Activated naive CD8-positive, alpha-beta T cell treated with anti-CD3 and anti-CD28 coated beads for 36 hours (primary cell): ENCODE measurements at regions not wholly inside any gene's neighbourhood (a gene's known extent, or its start where the extent isn't known, plus 50 kb on each side); places are given as distances from the start of the nearest gene placed in this dataset.
"Not testable (repeated sequence)": the region's sequence is repeated elsewhere in the genome, so short reads cannot be mapped to it uniquely, and the experiment has no call there.

ENCODE experiments used
- DNase-seq: peaks from one replicate; pipeline ENCODE4 v3.0.0; 2021
- H3K27ac Mint-ChIP-seq: one replicate; pipeline ENCODE4 v1.8.0; 2022; ENCODE audit warnings: mild to moderate bottlenecking, moderate library complexity, mixed read lengths
- H3K27me3 Mint-ChIP-seq: one replicate; pipeline ENCODE4 v1.8.0; 2022; ENCODE audit warnings: mild to moderate bottlenecking, mixed read lengths
- H3K36me3 Mint-ChIP-seq: one replicate; pipeline ENCODE4 v1.8.0; 2021; ENCODE audit warnings: mild to moderate bottlenecking, mixed read lengths
- H3K4me1 Mint-ChIP-seq: one replicate; pipeline ENCODE4 v1.8.0; 2021; ENCODE audit warnings: mixed read lengths
- H3K4me3 Mint-ChIP-seq: one replicate; pipeline ENCODE4 v1.8.0; 2022; ENCODE audit warnings: mild to moderate bottlenecking, moderate library complexity, mixed read lengths
- H3K9me3 Mint-ChIP-seq: one replicate; pipeline ENCODE4 v1.8.0; 2022; ENCODE audit warnings: mixed read lengths

DNA sequence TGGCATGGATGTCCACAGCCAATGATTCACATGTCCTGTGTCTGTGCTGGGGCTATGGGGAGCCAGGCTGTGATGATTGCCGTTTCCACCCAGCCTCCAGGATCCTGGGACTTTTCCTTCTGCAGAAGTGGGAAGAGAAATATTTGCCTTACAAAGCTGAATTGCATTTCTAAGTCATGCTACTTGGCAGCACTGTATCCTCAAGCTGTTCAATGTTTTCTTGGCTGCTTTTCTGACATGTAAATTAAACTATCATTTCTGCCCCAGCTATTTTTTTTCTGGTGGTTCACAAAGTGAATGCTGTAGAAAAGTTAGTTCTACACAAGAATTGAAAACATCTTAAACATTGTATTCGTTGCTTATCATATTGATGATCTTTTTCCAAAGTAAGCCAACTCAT, 51.9 kb upstream of the TCERG1L start:
- DNase-seq, result no peak
- no peaks in the 10 kb centered on the region for H3K36me3 Mint-ChIP-seq
- H3K9me3 Mint-ChIP-seq, result peaks cover 9% of the 10 kb centered on the region
- H3K27ac Mint-ChIP-seq, result no peak overlapping the region
- no peaks in the 10 kb centered on the region for H3K4me1 Mint-ChIP-seq
- H3K27me3 Mint-ChIP-seq, result peaks cover 3% of the 10 kb centered on the region
- H3K4me3 Mint-ChIP-seq, result no peak overlapping the region

DNA sequence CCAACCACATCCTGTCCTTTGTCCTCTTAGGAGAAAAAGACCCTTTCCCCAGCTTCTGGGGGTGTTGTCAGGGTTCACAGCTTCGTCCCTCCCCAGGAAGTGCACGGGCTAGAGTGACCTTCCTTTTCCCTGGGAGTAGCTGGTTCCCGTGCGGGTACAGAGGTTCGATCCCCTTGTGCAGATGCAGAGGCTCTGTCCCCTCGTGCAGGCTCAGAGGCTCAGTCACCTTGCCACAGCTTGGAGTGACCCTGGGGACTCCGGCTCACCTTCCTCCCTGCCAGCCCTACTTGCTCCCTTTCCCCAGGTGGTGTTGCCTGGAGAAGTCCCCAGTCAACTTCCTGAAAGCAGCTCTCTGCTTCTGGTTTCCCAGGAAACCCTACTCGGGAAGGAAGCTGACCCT, 60.0 kb upstream of the TCERG1L start:
- H3K36me3 Mint-ChIP-seq, result no peaks in the 10 kb centered on the region
- DNase-seq, result no peak
- peaks cover 4% of the 10 kb centered on the region for H3K27me3 Mint-ChIP-seq
- H3K9me3 Mint-ChIP-seq, result peaks cover 15% of the 10 kb centered on the region
- H3K27ac Mint-ChIP-seq, result no peak overlapping the region
- H3K4me3 Mint-ChIP-seq, result no peak overlapping the region
- no peaks in the 10 kb centered on the region for H3K4me1 Mint-ChIP-seq

DNA sequence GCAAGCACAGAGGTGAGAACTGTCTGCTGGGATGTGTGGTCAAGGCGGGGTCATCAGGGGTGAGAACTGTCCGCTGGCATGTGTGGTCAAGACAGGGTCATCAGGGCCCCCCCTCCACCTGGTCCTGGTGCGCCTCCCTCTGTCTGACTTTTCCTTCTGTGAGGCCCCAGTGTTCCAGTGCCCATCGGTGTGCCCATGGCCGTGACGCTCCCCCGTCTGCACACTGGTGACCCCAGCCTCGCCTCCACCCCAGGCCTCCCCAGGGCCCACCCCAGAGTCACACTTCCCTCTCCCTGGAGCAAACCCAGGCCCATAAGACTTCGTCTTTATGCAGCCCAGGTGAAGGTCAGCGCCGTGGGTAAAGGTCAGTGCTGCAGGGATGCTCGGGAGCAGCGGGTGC, 70.1 kb upstream of the TCERG1L start:
- Mint-ChIP-seq H3K27me3 (peaks cover 3% of the 10 kb centered on the region), H3K36me3 (no peaks in the 10 kb centered on the region), H3K27ac (no peak overlapping the region), H3K9me3 (peaks cover 2% of the 10 kb centered on the region), H3K4me1 (no peaks in the 10 kb centered on the region), H3K4me3 (no peak overlapping the region)
- no peak for DNase-seq

DNA sequence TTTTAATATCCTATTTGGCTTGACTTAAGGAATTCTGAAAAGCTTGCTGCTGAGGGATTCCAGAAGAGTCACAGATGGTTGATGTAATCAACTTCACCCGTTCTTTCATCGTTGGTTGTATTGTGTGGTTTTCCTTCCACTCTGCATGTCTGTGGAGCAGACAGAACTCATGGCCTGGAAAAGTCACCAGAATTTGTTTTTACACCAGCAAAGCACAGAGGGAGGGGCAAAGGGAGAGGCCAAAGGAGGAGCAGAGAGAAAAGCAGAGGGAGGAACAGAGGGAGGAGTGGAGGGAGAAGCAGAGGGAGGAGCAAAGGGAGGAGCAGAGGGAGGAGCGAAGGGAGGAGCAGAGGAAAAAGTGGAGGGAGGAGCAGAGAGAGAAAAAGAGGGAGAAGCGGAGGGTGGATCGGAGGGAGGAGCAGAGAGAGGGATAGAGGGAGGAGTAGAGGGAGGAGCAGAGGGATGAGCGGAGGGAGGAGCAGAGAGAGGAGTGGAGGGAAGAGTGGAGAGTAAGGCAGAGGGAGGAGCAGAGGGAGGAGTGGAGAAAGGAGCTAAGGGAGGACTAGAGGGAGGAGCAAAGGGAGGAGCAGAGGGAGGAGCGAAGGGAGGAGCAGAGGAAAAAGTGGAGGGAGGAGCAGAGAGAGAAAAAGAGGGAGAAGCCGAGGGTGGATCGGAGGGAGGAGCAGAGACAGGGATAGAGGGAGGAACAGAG, 73.8 kb upstream of the TCERG1L start:
- not testable (repeated sequence) for H3K27ac Mint-ChIP-seq, H3K9me3 Mint-ChIP-seq, DNase-seq, H3K36me3 Mint-ChIP-seq, H3K4me1 Mint-ChIP-seq, H3K27me3 Mint-ChIP-seq, H3K4me3 Mint-ChIP-seq

DNA sequence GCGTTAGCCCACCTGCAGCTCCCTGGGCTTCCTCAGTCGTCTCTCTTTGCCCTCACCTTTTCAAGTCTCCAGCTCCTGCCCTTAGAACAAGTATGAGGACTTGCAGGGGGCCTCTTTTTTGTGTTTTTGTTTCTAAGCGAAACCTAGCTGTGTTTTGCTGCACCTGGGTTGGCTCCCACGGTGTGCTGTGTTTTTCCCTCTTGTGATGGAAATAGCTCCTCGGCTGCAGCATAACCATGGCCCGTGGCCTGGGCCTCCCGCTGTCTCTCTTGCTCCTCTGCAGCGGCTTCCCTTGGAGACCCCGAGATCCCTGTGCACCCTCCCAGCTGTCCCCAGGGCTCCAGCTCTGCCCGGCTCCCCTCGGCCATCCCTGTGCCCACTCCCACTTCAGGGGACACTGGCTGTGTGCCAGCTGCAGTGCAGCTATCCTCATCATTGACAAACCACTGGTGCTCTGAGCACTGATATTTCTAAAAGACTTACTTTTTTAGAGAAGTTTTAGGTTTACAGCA, 75.6 kb upstream of the TCERG1L start:
- peaks cover 2% of the 10 kb centered on the region for H3K9me3 Mint-ChIP-seq
- H3K36me3 Mint-ChIP-seq, result no peaks in the 10 kb centered on the region
- no peaks in the 10 kb centered on the region for H3K4me1 Mint-ChIP-seq

DNA sequence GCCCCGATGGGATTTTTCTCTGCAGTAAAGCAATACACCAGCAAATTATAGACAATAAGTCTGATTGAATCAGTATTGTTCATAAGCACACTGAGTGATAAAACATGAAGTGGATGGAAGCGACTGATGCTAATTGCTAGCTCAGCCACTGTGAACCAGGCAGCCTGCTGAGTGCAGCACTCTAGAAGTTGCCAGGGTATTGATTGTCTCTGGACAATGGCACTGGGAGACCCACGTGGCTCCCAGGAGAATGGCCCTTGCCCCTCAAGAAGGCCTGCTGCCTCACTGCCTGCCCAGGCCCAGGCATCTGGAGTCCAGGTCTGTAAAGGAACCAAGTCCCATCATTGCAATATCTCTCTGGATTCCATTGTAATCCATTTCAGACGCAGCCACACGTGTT, 80.4 kb upstream of the TCERG1L start:
- no peak overlapping the region for H3K4me3 Mint-ChIP-seq
- H3K9me3 Mint-ChIP-seq, result no peaks in the 10 kb centered on the region
- H3K27me3 Mint-ChIP-seq, result peaks cover 3% of the 10 kb centered on the region
- no peak for DNase-seq
- H3K27ac Mint-ChIP-seq, result no peak overlapping the region
- H3K36me3 Mint-ChIP-seq, result no peaks in the 10 kb centered on the region
- no peaks in the 10 kb centered on the region for H3K4me1 Mint-ChIP-seq

More for the DNA sequence above, 75.6 kb upstream of the TCERG1L start:
- H3K27me3 Mint-ChIP-seq, result peaks cover 3% of the 10 kb centered on the region
- DNase-seq, result no peak
- no peak overlapping the region for H3K4me3 Mint-ChIP-seq
- H3K27ac Mint-ChIP-seq, result no peak overlapping the region

DNA sequence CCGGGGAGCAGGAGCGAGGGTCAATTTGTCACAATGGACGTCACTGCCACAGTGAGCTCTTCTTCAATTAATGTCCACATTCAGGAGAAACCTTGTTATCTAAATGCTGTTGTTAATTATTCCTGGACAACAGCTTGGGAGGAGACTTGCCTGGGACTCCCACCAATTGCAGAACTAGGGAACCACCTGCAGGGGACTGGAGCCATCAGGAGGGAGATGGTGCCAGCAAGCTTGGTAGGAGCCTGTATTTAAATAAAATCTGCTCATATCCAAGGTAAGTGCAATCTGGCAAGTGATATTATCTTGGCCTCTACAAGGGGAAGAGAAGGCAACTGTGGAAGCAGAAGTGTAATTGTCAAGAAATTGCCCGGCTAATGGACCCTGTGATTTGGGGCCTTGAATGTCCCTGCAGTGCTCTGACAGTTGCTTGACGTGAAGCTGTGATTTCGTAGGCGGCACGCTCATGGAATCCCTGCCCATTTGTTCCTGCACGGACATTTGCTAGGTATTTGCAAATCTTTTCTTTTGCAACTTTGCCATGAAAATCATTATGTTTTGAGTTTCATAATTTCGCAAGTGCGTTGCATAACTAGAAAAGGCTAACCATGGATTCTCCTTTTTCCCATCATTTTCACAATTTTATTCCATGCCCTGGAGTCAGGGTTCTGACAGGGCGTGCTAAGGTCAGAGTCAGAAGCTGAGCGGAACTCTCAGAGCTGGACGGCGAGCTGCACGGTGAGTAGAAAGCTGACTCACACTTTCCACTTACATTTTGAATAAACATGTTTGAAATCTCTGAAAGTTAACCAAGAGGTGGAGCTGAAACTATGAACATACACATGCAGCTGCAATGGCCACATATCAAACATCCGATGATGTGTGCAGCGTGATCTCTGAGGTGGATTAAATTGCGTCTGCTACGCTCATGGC, 84.9 kb upstream of the TCERG1L start:
- Mint-ChIP-seq H3K4me3 (no peak overlapping the region), H3K27me3 (peaks cover 6% of the 10 kb centered on the region), H3K27ac (no peak overlapping the region), H3K4me1 (no peaks in the 10 kb centered on the region), H3K9me3 (no peaks in the 10 kb centered on the region), H3K36me3 (no peaks in the 10 kb centered on the region)
- no peak for DNase-seq

DNA sequence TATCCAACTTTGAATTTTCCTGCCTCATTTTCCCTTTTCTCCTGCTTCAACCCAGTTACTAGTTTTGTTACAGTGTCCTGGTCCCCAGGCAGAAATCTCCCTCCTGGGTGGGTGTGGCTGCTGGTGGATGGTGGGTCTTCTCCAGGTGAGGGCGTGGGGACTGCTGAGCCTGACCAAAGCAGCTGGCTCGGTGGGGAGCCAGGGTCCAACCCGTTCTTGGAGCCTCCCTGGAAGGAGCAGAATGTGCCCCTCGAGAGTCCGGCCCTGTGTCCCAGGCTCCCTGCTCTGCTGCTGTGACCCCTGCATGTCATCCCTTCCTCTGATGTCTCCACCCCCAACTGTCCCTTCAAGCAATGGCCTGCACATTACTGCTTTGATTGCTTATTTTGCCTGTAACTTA, 86.6 kb upstream of the TCERG1L start:
- no peaks in the 10 kb centered on the region for H3K4me1 Mint-ChIP-seq

DNA sequence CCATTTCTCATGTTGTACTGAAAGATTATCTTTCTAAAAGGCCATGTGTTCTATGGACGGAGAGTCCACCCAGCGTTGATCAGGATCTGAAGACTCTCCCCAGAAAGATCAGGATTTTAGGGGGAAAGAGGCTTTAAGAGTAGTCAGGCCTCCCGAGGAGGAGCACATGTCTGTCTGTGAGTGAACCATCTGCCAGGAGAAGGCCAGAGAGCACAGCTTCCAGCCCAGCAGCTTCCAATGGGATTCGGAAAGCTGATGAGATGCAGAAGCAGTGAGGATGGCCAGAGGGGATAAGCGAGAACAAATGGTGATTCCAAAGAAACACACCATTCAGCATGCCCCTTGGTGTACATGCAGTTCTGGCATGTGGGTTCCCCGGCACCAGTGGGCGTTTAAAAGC, 88.5 kb upstream of the TCERG1L start:
- Mint-ChIP-seq H3K27me3 (peaks cover 3% of the 10 kb centered on the region), H3K27ac (no peak overlapping the region), H3K4me1 (no peaks in the 10 kb centered on the region), H3K36me3 (no peaks in the 10 kb centered on the region), H3K4me3 (no peak overlapping the region), H3K9me3 (no peaks in the 10 kb centered on the region)
- no peak for DNase-seq

More for the DNA sequence above, 86.6 kb upstream of the TCERG1L start:
- H3K36me3 Mint-ChIP-seq, result no peaks in the 10 kb centered on the region
- no peaks in the 10 kb centered on the region for H3K9me3 Mint-ChIP-seq
- no peak overlapping the region for H3K4me3 Mint-ChIP-seq
- H3K27me3 Mint-ChIP-seq, result peaks cover 6% of the 10 kb centered on the region
- no peak for DNase-seq
- no peak overlapping the region for H3K27ac Mint-ChIP-seq

DNA sequence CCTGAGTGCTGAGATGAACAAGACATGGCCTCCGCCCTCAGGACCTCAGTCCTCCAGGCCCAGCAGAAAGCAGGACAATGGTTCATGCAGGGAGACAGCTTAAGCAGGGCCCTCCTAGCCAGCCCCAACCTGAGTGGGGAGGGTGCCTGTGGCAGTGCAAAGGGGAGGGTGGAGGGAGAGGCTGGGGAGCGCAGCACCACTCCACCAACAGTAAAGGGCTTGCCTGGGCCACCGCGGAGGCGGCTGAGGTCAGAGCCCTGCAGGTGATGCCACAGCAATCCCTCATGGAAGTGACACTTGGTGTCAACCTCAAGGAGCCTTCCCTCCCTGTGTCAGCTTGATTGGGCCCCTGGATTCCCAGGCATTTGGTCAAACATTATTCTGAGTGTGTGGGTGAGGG, 89.0 kb upstream of the TCERG1L start:
- no peaks in the 10 kb centered on the region for H3K9me3 Mint-ChIP-seq
- DNase-seq, result no peak
- no peaks in the 10 kb centered on the region for H3K4me1 Mint-ChIP-seq
- no peaks in the 10 kb centered on the region for H3K36me3 Mint-ChIP-seq
- no peak overlapping the region for H3K27ac Mint-ChIP-seq
- H3K27me3 Mint-ChIP-seq, result peaks cover 3% of the 10 kb centered on the region
- no peak overlapping the region for H3K4me3 Mint-ChIP-seq

DNA sequence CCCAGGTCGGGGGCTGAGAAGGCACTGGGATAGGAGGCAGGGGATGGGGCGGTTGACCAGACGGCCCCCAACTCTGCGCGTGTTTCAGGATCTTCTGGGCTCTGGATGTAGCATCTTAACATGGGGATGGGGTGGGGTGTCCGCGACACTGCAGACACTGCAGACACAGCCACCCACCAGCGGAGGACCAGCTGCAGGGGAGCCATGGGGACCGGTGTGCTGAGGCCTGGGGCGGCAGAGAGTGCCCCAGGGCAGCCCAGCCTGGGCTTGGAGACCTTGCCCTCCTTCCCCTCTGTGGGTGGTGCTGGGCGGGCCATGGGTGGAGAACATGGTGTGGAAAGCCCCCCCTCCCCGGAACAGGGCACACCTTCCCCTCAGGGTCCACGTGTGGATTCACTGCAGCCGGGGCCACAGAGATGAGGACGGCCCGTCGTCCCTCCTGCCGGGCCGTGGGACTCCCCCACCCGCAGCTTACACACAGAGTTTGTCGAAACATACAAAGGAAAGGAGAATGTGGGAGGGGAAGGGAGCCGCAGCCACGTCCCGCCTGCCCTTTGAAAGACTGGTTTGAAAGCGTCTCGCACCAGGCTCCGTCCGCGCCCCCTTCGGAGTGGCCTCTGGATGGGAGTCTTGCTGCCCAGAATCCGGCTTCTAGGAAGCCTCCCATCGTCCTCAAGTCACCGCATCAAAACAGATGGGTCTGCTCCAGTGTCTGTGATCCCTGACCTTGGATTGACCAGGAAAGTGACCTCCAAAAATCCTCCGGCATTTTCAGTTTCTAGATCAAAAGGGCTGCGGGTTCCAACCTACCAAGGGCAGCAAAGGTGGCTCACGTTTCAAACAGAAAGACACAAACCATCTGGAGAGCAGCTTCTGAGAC, 91.5 kb upstream of the TCERG1L start:
- H3K36me3 Mint-ChIP-seq, result no peaks in the 10 kb centered on the region
- no peak overlapping the region for H3K27ac Mint-ChIP-seq
- no peaks in the 10 kb centered on the region for H3K9me3 Mint-ChIP-seq
- H3K4me3 Mint-ChIP-seq, result no peak overlapping the region
- H3K27me3 Mint-ChIP-seq, result peaks cover 3% of the 10 kb centered on the region
- no peaks in the 10 kb centered on the region for H3K4me1 Mint-ChIP-seq
- DNase-seq, result no peak

DNA sequence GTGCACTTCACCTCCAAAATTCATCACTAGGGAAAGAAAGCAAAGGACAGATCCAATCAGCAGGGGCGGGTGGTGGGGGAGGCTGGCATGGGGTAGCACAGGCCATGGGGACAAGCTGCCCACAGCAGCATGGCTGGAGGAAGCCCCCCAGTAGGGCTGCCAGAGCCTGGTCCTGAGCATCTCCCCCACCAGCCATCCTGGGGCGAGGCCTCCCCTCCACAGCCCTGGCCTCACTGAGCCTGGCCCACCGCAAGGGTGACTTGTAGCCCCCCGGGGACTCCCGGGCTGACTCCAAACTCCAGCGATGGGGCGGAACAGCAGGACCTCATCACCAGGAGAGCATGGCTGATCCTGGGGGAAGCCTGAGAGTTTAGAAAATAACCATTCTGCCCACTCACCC, 92.4 kb upstream of the TCERG1L start:
- Mint-ChIP-seq H3K4me1 (no peaks in the 10 kb centered on the region), H3K27ac (no peak overlapping the region), H3K4me3 (no peak overlapping the region), H3K36me3 (no peaks in the 10 kb centered on the region), H3K9me3 (no peaks in the 10 kb centered on the region), H3K27me3 (peaks cover 3% of the 10 kb centered on the region)
- no peak for DNase-seq

DNA sequence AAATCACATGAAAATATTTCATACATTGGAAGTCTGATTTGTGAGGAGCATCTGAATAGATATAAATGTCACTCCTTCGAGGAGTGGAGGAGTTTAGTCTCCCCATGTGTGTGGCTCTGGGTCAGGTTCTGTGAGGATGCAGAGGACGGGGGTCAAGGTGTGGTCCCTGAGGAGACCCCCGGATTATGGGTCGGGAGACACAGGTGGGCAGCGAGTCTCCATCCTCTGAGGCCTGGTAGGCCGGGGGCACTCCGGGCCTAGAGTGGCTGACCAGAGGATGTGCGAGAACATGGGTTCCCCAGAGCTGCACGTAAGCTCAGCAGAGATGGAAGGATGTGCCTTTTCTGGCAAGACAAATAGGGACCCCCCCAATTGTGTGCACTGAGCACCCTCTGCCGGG, 93.4 kb upstream of the TCERG1L start:
- Mint-ChIP-seq H3K27me3 (peaks cover 2% of the 10 kb centered on the region), H3K27ac (no peak overlapping the region), H3K9me3 (no peaks in the 10 kb centered on the region), H3K36me3 (no peaks in the 10 kb centered on the region), H3K4me1 (no peaks in the 10 kb centered on the region), H3K4me3 (no peak overlapping the region)
- DNase-seq, result no peak

DNA sequence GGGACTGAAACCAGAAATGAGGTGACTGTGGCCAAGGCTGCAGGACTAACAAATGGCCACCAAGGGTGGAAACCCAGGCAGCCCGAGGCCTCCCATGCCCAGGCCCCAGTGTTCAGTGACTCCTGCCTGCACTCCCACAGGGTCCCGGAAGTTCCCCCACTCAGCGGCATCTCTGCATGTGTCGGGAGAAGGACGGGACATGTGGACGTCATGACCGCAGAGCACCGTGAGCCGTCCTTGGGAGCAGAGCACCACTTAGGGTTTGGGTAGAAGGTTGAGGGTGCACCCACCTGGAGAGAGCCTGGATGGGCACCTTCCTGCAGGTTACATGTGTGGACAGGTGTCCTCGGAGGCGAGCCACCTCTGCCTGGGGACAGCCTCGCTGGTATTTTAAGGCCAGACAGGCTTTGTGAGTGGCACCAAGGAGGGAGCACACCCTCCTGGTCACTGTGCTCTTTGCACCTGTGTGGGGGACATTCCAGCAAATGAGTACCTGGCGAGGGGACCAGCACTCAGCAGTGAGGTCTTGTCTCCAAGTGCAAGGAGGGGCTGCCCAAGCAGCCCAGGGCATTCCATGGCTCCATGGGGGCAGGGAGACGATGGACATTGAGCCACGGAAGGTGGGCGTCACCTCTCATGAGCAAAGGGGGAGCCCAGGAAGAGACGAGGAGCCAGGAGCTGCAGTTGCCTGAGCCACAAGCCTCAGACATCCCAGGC, 95.3 kb upstream of the TCERG1L start:
- H3K36me3 Mint-ChIP-seq, result no peaks in the 10 kb centered on the region
- no peaks in the 10 kb centered on the region for H3K4me1 Mint-ChIP-seq
- no peak overlapping the region for H3K4me3 Mint-ChIP-seq
- DNase-seq, result no peak
- no peak overlapping the region for H3K27ac Mint-ChIP-seq
- no peaks in the 10 kb centered on the region for H3K9me3 Mint-ChIP-seq
- no peaks in the 10 kb centered on the region for H3K27me3 Mint-ChIP-seq
